IMR-90 (cell line): ENCODE measurements at regions not wholly inside any gene's neighbourhood (a gene's known extent, or its start where the extent isn't known, plus 50 kb on each side); places are given as distances from the start of the nearest gene placed in this dataset.

ENCODE experiments used
- ATAC-seq: fragments of 200-7000 bp; cut with Tn5 transposase; 2 replicates; pipeline ENCODE4 v1.9.1; 2020; ENCODE audit warnings: low read depth, mild to moderate bottlenecking, moderate library complexity
- BruUV-seq: library from RNA; stranded (reverse); fragments of 400-500 nt; replicated peaks from 2 replicates; lab custom pipeline; 2021; lab: Mats Ljungman, UMichigan
- CTCF ChIA-PET: fragments of 300-600 bp; formaldehyde crosslinking; extraction: SDS; loops from one replicate; lab custom pipeline; 2021; ENCODE audit warnings: antibody characterized with exemption; lab: Yijun Ruan, JAX
- POLR2A ChIA-PET: fragments of 300-600 bp; sonication (Branson Sonifier 250); formaldehyde crosslinking; loops from one replicate; lab custom pipeline; 2022; ENCODE audit warnings: antibody characterized with exemption; ENCODE audit not compliant: unreplicated experiment; lab: Charles Lee
- DNase-seq: peaks from one replicate; pipeline ENCODE4 v3.0.0; 2013
- H2AFZ ChIP-seq: replicated peaks from 2 replicates; pipeline ENCODE3; 2013; ENCODE audit warnings: low read length, mild to moderate bottlenecking; ENCODE audit not compliant: poor library complexity
- H2AK5ac ChIP-seq: 2 replicates; pipeline ENCODE4 v1.6.1; 2013; ENCODE audit warnings: low read depth, low read length, inconsistent platforms
- H2AK9ac ChIP-seq: replicated peaks from 2 replicates; pipeline ENCODE3; 2013; ENCODE audit warnings: mild to moderate bottlenecking, low read depth, low read length, moderate library complexity; ENCODE audit not compliant: poor library complexity
- H2BK120ac ChIP-seq: 2 replicates; pipeline ENCODE4 v1.6.1; 2013; ENCODE audit warnings: low read depth, low read length, inconsistent platforms
- H2BK15ac ChIP-seq: 3 replicates; pipeline ENCODE4 v1.6.1; 2013; ENCODE audit warnings: low read depth, low read length, inconsistent platforms
- H2BK20ac ChIP-seq: 2 replicates; pipeline ENCODE4 v1.6.1; 2013; ENCODE audit warnings: low read depth, mild to moderate bottlenecking, inconsistent platforms, low read length, moderate library complexity
- H2BK5ac ChIP-seq: 2 replicates; pipeline ENCODE4 v1.6.1; 2013; ENCODE audit warnings: mild to moderate bottlenecking, low read depth, low read length, inconsistent platforms; ENCODE audit not compliant: poor library complexity, severe bottlenecking
- H3K14ac ChIP-seq: replicated peaks from 2 replicates; pipeline ENCODE4 v1.6.1; 2013; ENCODE audit warnings: low read depth, low read length, inconsistent platforms
- H3K18ac ChIP-seq: 2 replicates; pipeline ENCODE4 v1.6.1; 2013; ENCODE audit warnings: low read depth, low read length, control low read depth
- H3K23ac ChIP-seq: 2 replicates; pipeline ENCODE4 v1.6.1; 2013; ENCODE audit warnings: low read depth, low read length, inconsistent platforms
- H3K27ac ChIP-seq: 2 replicates; pipeline ENCODE4 v1.5.1; 2013; ENCODE audit warnings: mild to moderate bottlenecking, control low read depth, low read length; ENCODE audit not compliant: insufficient read depth
- H3K27me3 ChIP-seq: 2 replicates; pipeline ENCODE4 v1.6.1; 2013; ENCODE audit warnings: low read length; ENCODE audit not compliant: control insufficient read depth, insufficient read depth
- H3K36me3 ChIP-seq: 2 replicates; pipeline ENCODE4 v1.6.1; 2013; ENCODE audit warnings: low read length, mixed read lengths; ENCODE audit not compliant: control insufficient read depth, insufficient read depth
- H3K4ac ChIP-seq: 2 replicates; pipeline ENCODE4 v1.6.1; 2013; ENCODE audit warnings: low read depth, low read length, inconsistent platforms
- H3K4me1 ChIP-seq: 2 replicates; pipeline ENCODE4 v1.6.1; 2013; ENCODE audit warnings: low read length, mixed read lengths; ENCODE audit not compliant: control insufficient read depth, insufficient read depth
- H3K4me2 ChIP-seq: 2 replicates; pipeline ENCODE4 v1.6.1; 2013; ENCODE audit warnings: low read depth, mild to moderate bottlenecking, control low read depth, low read length, moderate library complexity
- H3K4me3 ChIP-seq: 2 replicates; pipeline ENCODE4 v1.5.1; 2013; ENCODE audit warnings: low read depth, mild to moderate bottlenecking, control low read depth, low read length, moderate library complexity; ENCODE audit not compliant: insufficient read depth
- H3K56ac ChIP-seq: 2 replicates; pipeline ENCODE4 v1.6.1; 2013; ENCODE audit warnings: low read length, inconsistent platforms; ENCODE audit not compliant: insufficient read depth; ENCODE audit errors: extremely low read depth
- H3K79me1 ChIP-seq, 2 experiments: 2 replicates each; pipeline ENCODE4 v1.6.1; 2013; ENCODE audit warnings: low read length in 2 of 2, inconsistent platforms in 1 of 2, low read depth in 1 of 2
- H3K9ac ChIP-seq: 2 replicates; pipeline ENCODE4 v1.6.1; 2013; ENCODE audit warnings: low read depth, low read length, control low read depth
- H3K9me1 ChIP-seq: 2 replicates; pipeline ENCODE4 v1.6.1; 2013; ENCODE audit warnings: low read length, inconsistent platforms; ENCODE audit not compliant: insufficient read depth
- H3K9me3 ChIP-seq: 2 replicates; pipeline ENCODE4 v1.6.1; 2013; ENCODE audit warnings: low read length; ENCODE audit not compliant: control insufficient read depth, insufficient read depth
- H4K20me1 ChIP-seq: 2 replicates; pipeline ENCODE4 v1.6.1; 2013; ENCODE audit warnings: low read length, inconsistent platforms; ENCODE audit not compliant: insufficient read depth
- H4K5ac ChIP-seq: 2 replicates; pipeline ENCODE4 v1.6.1; 2013; ENCODE audit warnings: mild to moderate bottlenecking, low read depth, low read length, control low read depth
- H4K8ac ChIP-seq, 2 experiments: 2 replicates each; pipeline ENCODE4 v1.6.1; 2013; ENCODE audit warnings: low read depth in 2 of 2, low read length in 2 of 2, control low read depth in 1 of 2, inconsistent platforms in 1 of 2
- H4K91ac ChIP-seq: 2 replicates; pipeline ENCODE4 v1.6.1; 2013; ENCODE audit warnings: low read depth, low read length, inconsistent platforms; ENCODE audit not compliant: insufficient read depth
- MAFK ChIP-seq: IDR thresholded peaks from 2 replicates; pipeline ENCODE4 v1.6.1; 2012; ENCODE audit warnings: low read depth, low read length, improper control_type of control experiment
- MAZ ChIP-seq: IDR thresholded peaks from 2 replicates; pipeline ENCODE4 v1.6.1; 2012; ENCODE audit warnings: low read depth, mild to moderate bottlenecking, low read length, improper control_type of control experiment, moderate library complexity, borderline replicate concordance
- WGBS, 2 experiments: methylation state at CpG; one replicate each; pipeline versions ENCODE4 v1.1.5 to v1.1.7; 2013; ENCODE audit warnings: missing lambda C conversion rate in 2 of 2; ENCODE audit not compliant: insufficient read length in 1 of 2; ENCODE audit errors: extremely low coverage in 2 of 2; 5-methylcytosine and 5-hydroxymethylcytosine counted together
- dilution Hi-C: fragments of 300-500 bp; cut with HindIII; formaldehyde crosslinking; loops from one replicate; pipeline ENCODE4 v1.14.3; 2018; ENCODE audit warnings: low sequenced_read_pairs; ENCODE audit not compliant: unreplicated experiment
- in situ Hi-C: fragments of 300-500 bp; cut with MboI; formaldehyde crosslinking; loops from 3 replicates; pipeline ENCODE4 v1.14.3; 2019; ENCODE audit warnings: low sequenced_read_pairs, inconsistent platforms, mixed read lengths
- intact Hi-C: fragments of 100-400 bp; cut with micrococcal nuclease; formaldehyde crosslinking; loops from 2 replicates; pipeline ENCODE4 v1.10.0; 2022

GRCh38 chr1:87880098-87880760 is 551.5 kb downstream of the LMO4 start:
- Histone ChIP-seq H4K91ac (no peak overlapping the region), H4K20me1 (no peaks in the 10 kb centered on the region), H3K56ac (no peak overlapping the region), H3K23ac (no peak overlapping the region), H2AK5ac (no peak overlapping the region), H3K4ac (no peak overlapping the region), H2BK5ac (no peak overlapping the region), H2BK120ac (no peak overlapping the region), H3K79me1 (no peaks in the 10 kb centered on the region), H2AFZ (no peak overlapping the region), H4K8ac (no peak overlapping the region; a peak in 1 of 4 replicates), H3K4me1 (peaks cover 2% of the 10 kb centered on the region; the same call in 1 of the 2 replicates), H2BK20ac (no peak overlapping the region), H3K14ac (no peak overlapping the region), H3K9ac (no peak overlapping the region), H3K4me3 (no peak overlapping the region), H2AK9ac (no peak overlapping the region), H3K27me3 (no peaks in the 10 kb centered on the region), H3K9me3 (no peaks in the 10 kb centered on the region), H3K4me2 (no peak overlapping the region), H3K9me1 (no peaks in the 10 kb centered on the region), H3K18ac (peak overlapping the region; percentile 70; the same call in 1 of the 2 replicates), H2BK15ac (no peak overlapping the region), H3K27ac (no peak overlapping the region), H3K36me3 (no peaks in the 10 kb centered on the region), H4K5ac (no peak overlapping the region)
- no peak for DNase-seq
- CTCF ChIA-PET, result no interaction called here
- in situ Hi-C loops, result no loop called here
- intact Hi-C loops, result no loop called here
- TF ChIP-seq MAZ (no peak), MAFK (no peak)
- WGBS, 2 experiments, result 88% methylated on average over 2 of the region's 5 CpGs; no CpG with 5 or more reads in 1 of the 2 experiments
- POLR2A ChIA-PET, result no interaction called here
- no TSS peak for BruUV-seq
- no peak for ATAC-seq
- dilution Hi-C loops, result no loop called here
